Colonic mucosa (tissue), 4 donors: ENCODE measurements at regions not wholly inside any gene's neighbourhood (a gene's known extent, or its start where the extent isn't known, plus 50 kb on each side); places are given as distances from the start of the nearest gene placed in this dataset.

ENCODE experiments used
- DNase-seq: peaks from one replicate; pipeline ENCODE4 v3.0.0-alpha.2; 2020
- H3K27ac ChIP-seq: fragments of 200-600 bp; one replicate; pipeline ENCODE4 v1.8.0; 2021
- H3K27me3 ChIP-seq: fragments of 200-600 bp; one replicate; pipeline ENCODE4 v1.8.0; 2021
- H3K36me3 ChIP-seq: fragments of 200-600 bp; one replicate; pipeline ENCODE4 v1.8.0; 2021
- H3K4me1 ChIP-seq: fragments of 200-600 bp; one replicate; pipeline ENCODE4 v1.8.0; 2021; ENCODE audit warnings: mild to moderate bottlenecking
- H3K4me3 ChIP-seq: fragments of 200-600 bp; one replicate; pipeline ENCODE4 v1.8.0; 2021
- H3K9ac ChIP-seq, 2 donors: one replicate each; pipeline ENCODE4 v1.7.0; 2013; ENCODE audit warnings: control low read depth in 2 of 2, low read depth in 2 of 2, low read length in 2 of 2
- H3K9me3 ChIP-seq: fragments of 200-600 bp; one replicate; pipeline ENCODE4 v1.8.0; 2021
- intact Hi-C: fragments of 100-400 bp; cut with DNase I; formaldehyde crosslinking; loops from one replicate; pipeline ENCODE4 v1.14.1; 2022
- TF ChIP-seq, protein P1 (sequence below): fragments of 200-600 bp; IDR thresholded peaks from one replicate; pipeline ENCODE4 v1.8.0; 2022; ENCODE audit warnings: antibody characterized with exemption, mild to moderate bottlenecking
- donor health status: healthy.
- donor health status: DM: no; HTN: no; CAD: no.
- donor health status: DM: no; HTN: no; CAD: no.

DNA sequence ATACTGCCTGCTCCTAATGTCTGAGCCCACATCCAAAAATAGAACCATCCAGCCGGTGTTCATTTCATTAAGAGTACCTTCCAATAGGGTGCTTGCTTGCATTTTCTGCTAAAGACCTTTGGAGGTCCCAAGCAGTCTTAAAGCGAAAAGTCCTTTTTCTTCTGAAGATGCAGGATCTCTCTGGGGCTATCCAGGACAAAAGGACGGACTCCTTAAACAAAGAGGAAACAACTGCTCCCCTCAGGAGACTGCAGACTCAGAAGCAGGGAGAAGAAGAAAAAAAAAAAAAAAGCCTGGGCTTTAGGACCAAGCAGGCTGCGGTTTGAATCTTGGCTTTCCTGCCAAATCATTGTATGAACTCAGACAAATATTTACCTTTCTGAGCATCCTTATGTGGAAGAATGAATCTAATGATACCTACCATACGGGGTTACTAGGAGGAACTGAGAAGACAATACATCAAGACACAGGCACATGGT, 204.0 kb downstream of the PLPP3 start:
- intact Hi-C loops, result no loop called here
- H3K9ac ChIP-seq, result no peak overlapping the region
- H3K4me1 ChIP-seq, result no peaks in the 10 kb centered on the region
- no peaks in the 10 kb centered on the region for H3K9me3 ChIP-seq
- no peak overlapping the region for H3K4me3 ChIP-seq
- no peak for DNase-seq
- H3K36me3 ChIP-seq, result no peaks in the 10 kb centered on the region
- H3K27me3 ChIP-seq, result no peaks in the 10 kb centered on the region
- H3K27ac ChIP-seq, result no peak overlapping the region
- TF ChIP-seq, protein P1, sequence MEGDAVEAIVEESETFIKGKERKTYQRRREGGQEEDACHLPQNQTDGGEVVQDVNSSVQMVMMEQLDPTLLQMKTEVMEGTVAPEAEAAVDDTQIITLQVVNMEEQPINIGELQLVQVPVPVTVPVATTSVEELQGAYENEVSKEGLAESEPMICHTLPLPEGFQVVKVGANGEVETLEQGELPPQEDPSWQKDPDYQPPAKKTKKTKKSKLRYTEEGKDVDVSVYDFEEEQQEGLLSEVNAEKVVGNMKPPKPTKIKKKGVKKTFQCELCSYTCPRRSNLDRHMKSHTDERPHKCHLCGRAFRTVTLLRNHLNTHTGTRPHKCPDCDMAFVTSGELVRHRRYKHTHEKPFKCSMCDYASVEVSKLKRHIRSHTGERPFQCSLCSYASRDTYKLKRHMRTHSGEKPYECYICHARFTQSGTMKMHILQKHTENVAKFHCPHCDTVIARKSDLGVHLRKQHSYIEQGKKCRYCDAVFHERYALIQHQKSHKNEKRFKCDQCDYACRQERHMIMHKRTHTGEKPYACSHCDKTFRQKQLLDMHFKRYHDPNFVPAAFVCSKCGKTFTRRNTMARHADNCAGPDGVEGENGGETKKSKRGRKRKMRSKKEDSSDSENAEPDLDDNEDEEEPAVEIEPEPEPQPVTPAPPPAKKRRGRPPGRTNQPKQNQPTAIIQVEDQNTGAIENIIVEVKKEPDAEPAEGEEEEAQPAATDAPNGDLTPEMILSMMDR, result no peak

DNA sequence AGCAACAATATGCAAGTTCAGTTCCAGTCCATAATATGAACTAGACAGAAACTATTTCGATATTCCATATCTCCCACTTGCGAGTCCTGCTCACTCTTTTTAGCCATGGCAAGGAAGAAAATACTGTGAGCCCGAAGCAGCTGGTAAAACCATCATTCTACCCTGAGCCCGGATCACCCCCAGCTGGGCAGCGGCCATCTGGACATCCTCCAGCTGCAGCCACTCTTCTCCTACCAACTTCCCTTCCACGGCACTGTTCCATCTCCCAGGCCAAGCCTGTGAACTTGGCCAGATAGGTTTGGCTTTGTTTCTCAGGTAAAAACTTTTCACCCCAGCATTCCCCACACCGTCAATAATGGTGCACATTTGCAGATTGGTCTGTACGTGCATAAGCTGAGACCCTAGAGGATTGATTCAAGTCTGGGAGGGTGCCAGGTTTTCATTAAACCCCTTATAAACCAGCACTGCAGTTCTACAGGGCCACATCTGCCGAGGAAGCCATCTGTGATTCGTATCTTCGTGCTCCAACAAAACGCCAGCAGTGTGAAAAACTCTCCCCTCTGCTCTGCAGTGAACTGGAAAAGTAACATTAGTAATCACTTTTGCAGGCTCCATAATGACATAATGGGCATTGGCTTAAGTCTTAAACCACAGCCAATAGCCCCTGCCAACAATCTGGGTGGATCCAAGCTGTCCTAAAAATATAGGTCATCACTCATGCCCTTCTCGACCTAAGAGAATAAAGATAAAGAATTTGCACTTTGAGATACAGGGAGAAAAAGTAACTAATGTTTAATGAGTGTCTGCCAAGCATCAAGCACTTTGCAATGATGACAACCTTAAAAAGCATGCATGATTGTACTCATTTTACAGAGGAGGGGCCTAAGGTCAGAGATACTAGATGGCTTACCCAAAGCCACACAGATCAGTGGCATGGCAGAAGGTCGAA, 205.1 kb downstream of the PLPP3 start:
- DNase-seq, result no peak
- no peaks in the 10 kb centered on the region for H3K27me3 ChIP-seq
- H3K9ac ChIP-seq, result no peak overlapping the region
- H3K27ac ChIP-seq, result no peak overlapping the region
- no peaks in the 10 kb centered on the region for H3K9me3 ChIP-seq
- no peaks in the 10 kb centered on the region for H3K4me1 ChIP-seq
- no peak overlapping the region for H3K4me3 ChIP-seq
- H3K36me3 ChIP-seq, result no peaks in the 10 kb centered on the region
- intact Hi-C loops, result no loop called here
- TF ChIP-seq, protein P1, result no peak

DNA sequence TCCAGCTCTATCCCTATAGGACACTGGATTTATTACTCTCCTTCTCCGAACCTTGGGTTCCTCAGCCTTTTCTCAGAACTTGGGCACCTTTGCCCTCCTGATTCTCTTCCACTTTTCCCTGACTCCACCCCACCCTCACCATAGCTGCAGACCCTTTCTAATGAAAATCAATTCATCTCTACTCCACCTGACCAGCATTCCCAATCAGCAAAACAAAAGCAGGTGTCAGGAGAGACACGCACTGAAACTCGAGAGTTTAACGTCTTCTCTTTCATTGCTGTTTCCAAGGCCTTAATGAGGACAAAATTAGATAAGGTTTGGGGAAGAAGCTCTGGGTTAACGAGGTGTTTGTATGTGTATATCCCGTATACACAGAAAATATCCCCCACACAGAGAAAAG, 208.8 kb downstream of the PLPP3 start:
- Histone ChIP-seq H3K36me3 (no peaks in the 10 kb centered on the region), H3K4me1 (no peaks in the 10 kb centered on the region), H3K9me3 (no peaks in the 10 kb centered on the region), H3K9ac (no peak overlapping the region), H3K4me3 (no peak overlapping the region), H3K27me3 (no peaks in the 10 kb centered on the region), H3K27ac (no peak overlapping the region)
- intact Hi-C loops, result no loop called here
- DNase-seq, result no peak
- TF ChIP-seq, protein P1, result no peak

GRCh38 chr1:56363007-56363770, 216.2 kb downstream of the PLPP3 start:
- no peak overlapping the region for H3K9ac ChIP-seq
- no peaks in the 10 kb centered on the region for H3K27me3 ChIP-seq
- no peaks in the 10 kb centered on the region for H3K36me3 ChIP-seq
- H3K27ac ChIP-seq, result no peak overlapping the region
- H3K4me3 ChIP-seq, result no peak overlapping the region
- TF ChIP-seq, protein P1, result no peak
- no peaks in the 10 kb centered on the region for H3K9me3 ChIP-seq
- no peaks in the 10 kb centered on the region for H3K4me1 ChIP-seq
- no peak for DNase-seq
- intact Hi-C loops, result no loop called here

DNA sequence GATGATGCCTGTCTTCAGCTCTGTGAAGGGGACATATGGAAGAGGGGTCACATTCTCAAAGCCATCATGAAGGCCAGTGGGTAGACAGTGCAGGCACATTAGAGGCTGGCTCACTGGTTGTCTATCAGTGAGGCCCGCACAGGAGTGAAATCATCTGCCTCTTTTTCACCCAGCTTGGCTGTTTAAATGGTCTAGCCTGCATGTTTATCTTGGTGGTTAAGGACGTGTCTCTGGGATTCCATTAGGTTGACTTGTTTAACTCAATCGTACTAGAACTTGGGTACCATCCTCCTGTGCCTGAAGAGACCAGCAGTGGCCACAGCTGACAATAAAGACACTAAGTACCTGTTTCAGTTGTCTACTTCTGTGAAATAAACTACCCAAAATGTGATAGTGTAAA, 219.3 kb downstream of the PLPP3 start:
- TF ChIP-seq, protein P1, result no peak
- no peak for DNase-seq
- H3K9ac ChIP-seq, result no peak overlapping the region
- H3K4me3 ChIP-seq, result no peak overlapping the region
- intact Hi-C loops, result no loop called here
- no peaks in the 10 kb centered on the region for H3K9me3 ChIP-seq
- no peaks in the 10 kb centered on the region for H3K27me3 ChIP-seq
- H3K27ac ChIP-seq, result no peak overlapping the region
- no peaks in the 10 kb centered on the region for H3K36me3 ChIP-seq
- H3K4me1 ChIP-seq, result no peaks in the 10 kb centered on the region
